Epithelial cell of proximal tubule (primary cell): ENCODE measurements at regions not wholly inside any gene's neighbourhood (a gene's known extent, or its start where the extent isn't known, plus 50 kb on each side); places are given as distances from the start of the nearest gene placed in this dataset.
A peak's percentile ranks its signal among the peaks of the same experiment; 100 is the strongest.

Experiments used
- DNase-seq: peaks from one replicate; pipeline ENCODE4 v3.0.0-alpha.2; 2011; ENCODE audit warnings: low read depth
- H3K4me3 ChIP-seq: 2 replicates; pipeline ENCODE4 v1.5.1; 2011; ENCODE audit warnings: low read depth, mild to moderate bottlenecking, low read length
- CTCF ChIP-seq: conservative IDR thresholded peaks from 2 replicates; pipeline ENCODE4 v1.5.1; 2012; ENCODE audit warnings: low read depth, mild to moderate bottlenecking, low read length

GRCh38 chr15:39153058-39153714, 427.7 kb upstream of the THBS1 start:
- TF ChIP-seq CTCF: no peak
- H3K4me3 ChIP-seq: no peak overlapping the region
- no peak for DNase-seq

- H3K4me3 ChIP-seq: no peak overlapping the region
- no peak for TF ChIP-seq CTCF
- no peak for DNase-seq
These were observed 427.2 kb upstream of the THBS1 start for GRCh38 chr15:39153716-39154115.

GRCh38 chr15:39154227-39154638, 426.6 kb upstream of the THBS1 start:
- H3K4me3 ChIP-seq: no peak overlapping the region
- no peak for DNase-seq

GRCh38 chr15:39154776-39155175, 426.1 kb upstream of the THBS1 start:
- no peak for DNase-seq
- no peak for TF ChIP-seq CTCF
- H3K4me3 ChIP-seq: no peak overlapping the region

More at GRCh38 chr15:39154227-39154638, 426.6 kb upstream of the THBS1 start:
- peak; percentile 50 for TF ChIP-seq CTCF

GRCh38 chr15:39156166-39156565, 424.7 kb upstream of the THBS1 start:
- TF ChIP-seq CTCF: no peak
- no peak for DNase-seq
- no peak overlapping the region for H3K4me3 ChIP-seq

- TF ChIP-seq CTCF: no peak
- H3K4me3 ChIP-seq: no peak overlapping the region
- DNase-seq: no peak
These were observed 424.1 kb upstream of the THBS1 start for GRCh38 chr15:39156646-39157250.

GRCh38 chr15:39157882-39158281, 423.0 kb upstream of the THBS1 start:
- TF ChIP-seq CTCF: no peak
- no peak overlapping the region for H3K4me3 ChIP-seq
- no peak for DNase-seq
